ENCODE measurements at regions not wholly inside any gene's neighbourhood (a gene's known extent, or its start where the extent isn't known, plus 50 kb on each side); places are given as distances from the start of the nearest gene placed in this dataset.

- no peaks in the 10 kb centered on the region for H3K9me3 Mint-ChIP-seq
- H3K36me3 Mint-ChIP-seq (ENCODE audit: low read depth), result no peaks in the 10 kb centered on the region
- H3K4me3 Mint-ChIP-seq, result no peak overlapping the region
Observed at GRCh38 chr2:121102941-121103340, 182.1 kb downstream of the TFCP2L1 start.

GRCh38 chr2:121103960-121104359, 181.0 kb downstream of the TFCP2L1 start:
- no peak overlapping the region for H3K4me3 Mint-ChIP-seq
- no peak for TF ChIP-seq CTCF (conservative IDR thresholded peaks at IDR 0.05)

More at GRCh38 chr2:121102941-121103340, 182.1 kb downstream of the TFCP2L1 start:
- no peak overlapping the region for H3K9ac ChIP-seq (ENCODE audit: extremely low read depth, low read length, poor library complexity, severe bottlenecking)
- H3K4me1 ChIP-seq (ENCODE audit: control insufficient read depth, insufficient read depth, low read length), result no peaks in the 10 kb centered on the region
- peaks cover 4% of the 10 kb centered on the region for H3K4me1 Mint-ChIP-seq
- no peak overlapping the region for H3K27ac Mint-ChIP-seq
- no peaks in the 10 kb centered on the region for H3K9me3 ChIP-seq (ENCODE audit: control insufficient read depth, low read length)
- H3K27ac ChIP-seq (ENCODE audit: low read depth, low read length), result no peak overlapping the region
- DNase-seq, result no peak
- no peak overlapping the region for H3K4me3 ChIP-seq (ENCODE audit: low read length)
- peaks cover 25% of the 10 kb centered on the region for H3K27me3 ChIP-seq (ENCODE audit: control insufficient read depth, insufficient read depth, low read length, poor library complexity, severe bottlenecking)
- WGBS, 2 experiments (ENCODE audit: insufficient coverage in 1 of 2, insufficient read length in 1 of 2), result 75 to 100% methylated on average over 1 of the region's 2 CpGs
- peaks cover 11% of the 10 kb centered on the region for H3K27me3 Mint-ChIP-seq (ENCODE audit: insufficient read depth)
- H3K36me3 ChIP-seq (ENCODE audit: control insufficient read depth, insufficient read depth, low read length), result no peaks in the 10 kb centered on the region
- TF ChIP-seq CTCF (conservative IDR thresholded peaks at IDR 0.05), result no peak

GRCh38 chr2:121104721-121105141, 180.3 kb downstream of the TFCP2L1 start:
- H3K36me3 ChIP-seq (ENCODE audit: control insufficient read depth, insufficient read depth, low read length), result no peaks in the 10 kb centered on the region
- H3K27ac ChIP-seq (ENCODE audit: low read depth, low read length), result no peak overlapping the region
- peaks cover 11% of the 10 kb centered on the region for H3K4me1 Mint-ChIP-seq
- no peak overlapping the region for H3K4me3 ChIP-seq (ENCODE audit: low read length)
- H3K4me1 ChIP-seq (ENCODE audit: control insufficient read depth, insufficient read depth, low read length), result no peaks in the 10 kb centered on the region
- H3K27ac Mint-ChIP-seq, result no peak overlapping the region
- DNase-seq, result peak; percentile 78
- no peaks in the 10 kb centered on the region for H3K36me3 Mint-ChIP-seq (ENCODE audit: low read depth)
- no peak for TF ChIP-seq CTCF (conservative IDR thresholded peaks at IDR 0.05)
- H3K9ac ChIP-seq (ENCODE audit: extremely low read depth, low read length, poor library complexity, severe bottlenecking), result no peak overlapping the region
- H3K9me3 ChIP-seq (ENCODE audit: control insufficient read depth, low read length), result no peaks in the 10 kb centered on the region
- peaks cover 7% of the 10 kb centered on the region for H3K27me3 Mint-ChIP-seq (ENCODE audit: insufficient read depth)
- WGBS, 2 experiments (ENCODE audit: insufficient coverage in 1 of 2, insufficient read length in 1 of 2), result 75 to 83% methylated on average over 8 to 10 of the region's 10 CpGs
- H3K27me3 ChIP-seq (ENCODE audit: control insufficient read depth, insufficient read depth, low read length, poor library complexity, severe bottlenecking), result peaks cover 18% of the 10 kb centered on the region
- no peak overlapping the region for H3K4me3 Mint-ChIP-seq
- no peaks in the 10 kb centered on the region for H3K9me3 Mint-ChIP-seq

More at GRCh38 chr2:121103960-121104359, 181.0 kb downstream of the TFCP2L1 start:
- H3K9me3 ChIP-seq (ENCODE audit: control insufficient read depth, low read length), result no peaks in the 10 kb centered on the region
- peaks cover 11% of the 10 kb centered on the region for H3K27me3 Mint-ChIP-seq (ENCODE audit: insufficient read depth)
- H3K27ac Mint-ChIP-seq, result no peak overlapping the region
- WGBS, 2 experiments (ENCODE audit: insufficient coverage in 1 of 2, insufficient read length in 1 of 2), result 76 to 88% methylated on average over 3 to 5 of the region's 5 CpGs
- peaks cover 18% of the 10 kb centered on the region for H3K27me3 ChIP-seq (ENCODE audit: control insufficient read depth, insufficient read depth, low read length, poor library complexity, severe bottlenecking)
- H3K27ac ChIP-seq (ENCODE audit: low read depth, low read length), result no peak overlapping the region
- no peaks in the 10 kb centered on the region for H3K36me3 Mint-ChIP-seq (ENCODE audit: low read depth)
- no peaks in the 10 kb centered on the region for H3K9me3 Mint-ChIP-seq
- H3K4me1 Mint-ChIP-seq, result peaks cover 6% of the 10 kb centered on the region
- no peak for DNase-seq
- no peak overlapping the region for H3K9ac ChIP-seq (ENCODE audit: extremely low read depth, low read length, poor library complexity, severe bottlenecking)
- no peaks in the 10 kb centered on the region for H3K4me1 ChIP-seq (ENCODE audit: control insufficient read depth, insufficient read depth, low read length)
- H3K36me3 ChIP-seq (ENCODE audit: control insufficient read depth, insufficient read depth, low read length), result no peaks in the 10 kb centered on the region
- H3K4me3 ChIP-seq (ENCODE audit: low read length), result no peak overlapping the region
